K562 (cell line): ENCODE measurements at regions not wholly inside any gene's neighbourhood (a gene's known extent, or its start where the extent isn't known, plus 50 kb on each side); places are given as distances from the start of the nearest gene placed in this dataset.

Experiments
- BCOR ChIP-seq: fragments of 450-650 bp; IDR thresholded peaks from 2 replicates; pipeline ENCODE4 v1.6.1; 2016
- CREBBP ChIP-seq: IDR thresholded peaks from one replicate; pipeline ENCODE4 v1.6.1; 2012; ENCODE audit warnings: low read depth, mild to moderate bottlenecking, control low read depth, inconsistent platforms, low read length
- ELF1 ChIP-seq: fragments of 200-800 bp; sonication (Bioruptor generic); IDR thresholded peaks from 2 replicates; pipeline ENCODE4 v1.6.1; 2016; ENCODE audit warnings: missing genetic modification characterization, missing compliant biosample characterization
- JUNB ChIP-seq: fragments of 450-650 bp; formaldehyde crosslinking; conservative IDR thresholded peaks from 2 replicates; pipeline ENCODE4 v1.4.0; 2020; ENCODE audit warnings: mild to moderate bottlenecking
- KLF1 ChIP-seq: fragments of 450-650 bp; IDR thresholded peaks from 2 replicates; pipeline ENCODE4 v1.6.1; 2016; ENCODE audit warnings: missing genetic modification characterization, missing compliant biosample characterization
- MLLT1 ChIP-seq, 2 experiments: fragments of 450-650 bp; IDR thresholded peaks; 2 replicates each; pipeline ENCODE4 v1.6.1; 2016
- MNT ChIP-seq, 2 experiments: fragments of 450-650 bp; conservative IDR thresholded peaks; 2 replicates each; pipeline ENCODE4 v1.6.1; 2017; ENCODE audit warnings: mild to moderate bottlenecking in 2 of 2, moderate library complexity in 2 of 2
- NCOA4 ChIP-seq: fragments of 450-650 bp; IDR thresholded peaks from 2 replicates; pipeline ENCODE4 v1.6.1; 2018; ENCODE audit warnings: mild to moderate bottlenecking; ENCODE audit not compliant: partially characterized antibody
- PRDM10 ChIP-seq: fragments of 450-650 bp; IDR thresholded peaks from 2 replicates; pipeline ENCODE4 v1.6.1; 2018; ENCODE audit not compliant: partially characterized antibody
- SLC30A9 ChIP-seq: fragments of 250-450 bp; sonication (Bioruptor Pico); IDR thresholded peaks from 2 replicates; pipeline ENCODE4 v1.8.0; 2022; ENCODE audit warnings: mild to moderate bottlenecking, moderate library complexity
- STAG1 ChIP-seq: sonication (generic); formaldehyde crosslinking; IDR thresholded peaks from 2 replicates; pipeline ENCODE4 v1.5.0; 2020; ENCODE audit warnings: missing genetic modification reagents, borderline replicate concordance
- ZFX ChIP-seq: sonication (generic); formaldehyde crosslinking; IDR thresholded peaks from 2 replicates; pipeline ENCODE4 v1.8.0; 2022; ENCODE audit warnings: mild to moderate bottlenecking, missing genetic modification reagents, moderate library complexity
- ZNF133 ChIP-seq: fragments of 250-450 bp; sonication (Bioruptor Pico); IDR thresholded peaks from 2 replicates; pipeline ENCODE4 v1.4.0; 2020; ENCODE audit warnings: mild to moderate bottlenecking

- TF ChIP-seq MNT (conservative IDR thresholded peaks at IDR 0.05) (0 out of 4 replicates have a peak, but pooled peaks of 1 of the 2 experiments have one; percentile 12), ZNF133 (CRISPR knock-in tag) (no peak), PRDM10 (peak; percentile 25), ZFX (CRISPR knock-in tag) (no peak), JUNB (no peak), BCOR (no peak), SLC30A9 (no peak), KLF1 (no peak), CREBBP (no peak), NCOA4 (no peak), ELF1 (tag) (no peak), MLLT1 (IDR thresholded peaks at IDR 0.05) (peak in 1 of 2 experiments; percentile 24; a peak in 1 of 4 replicates), STAG1 (CRISPR knock-in tag) (peak; percentile 48; the same call in 1 of the 2 replicates)
Observed at GRCh38 chr3:130276203-130276803, 69.2 kb upstream of the COL6A5 start (continued).
